Liver (tissue), 8 donors: ENCODE measurements at regions not wholly inside any gene's neighbourhood (a gene's known extent, or its start where the extent isn't known, plus 50 kb on each side); places are given as distances from the start of the nearest gene placed in this dataset.

ENCODE experiments used
- DNase-seq: peaks from one replicate; pipeline ENCODE4 v3.0.0-alpha.2; 2017; ENCODE audit warnings: low spot score
- H3K27ac ChIP-seq, 2 donors: one replicate each; pipeline ENCODE4 v1.7.0; 2013; ENCODE audit warnings: inconsistent platforms in 2 of 2, low read length in 2 of 2, control low read depth in 1 of 2, low read depth in 1 of 2, mild to moderate bottlenecking in 1 of 2
- H3K27me3 ChIP-seq, 4 donors: one replicate each; pipeline versions ENCODE4 v1.6.1 to v1.7.0; 2013; ENCODE audit warnings: low read length in 3 of 4, inconsistent platforms in 1 of 4, mild to moderate bottlenecking in 1 of 4, moderate library complexity in 1 of 4; ENCODE audit not compliant: control insufficient read depth in 4 of 4, insufficient read depth in 4 of 4
- H3K36me3 ChIP-seq, 4 donors: one replicate each; pipeline versions ENCODE4 v1.6.1 to v1.7.0; 2013; ENCODE audit warnings: low read length in 3 of 4, mild to moderate bottlenecking in 3 of 4, low read depth in 1 of 4, moderate library complexity in 1 of 4; ENCODE audit not compliant: control insufficient read depth in 4 of 4, insufficient read depth in 3 of 4
- H3K4me1 ChIP-seq, 4 donors: one replicate each; pipeline versions ENCODE4 v1.6.1 to v1.7.0; 2013; ENCODE audit warnings: low read length in 3 of 4, mild to moderate bottlenecking in 3 of 4, moderate library complexity in 1 of 4; ENCODE audit not compliant: control insufficient read depth in 4 of 4, insufficient read depth in 4 of 4
- H3K4me3 ChIP-seq, 3 donors: one replicate each; pipeline versions ENCODE4 v1.6.1 to v1.7.0; 2013; ENCODE audit warnings: low read length in 3 of 3, control low read depth in 1 of 3, low read depth in 1 of 3, mild to moderate bottlenecking in 1 of 3
- H3K9ac ChIP-seq, 2 donors: one replicate each; pipeline ENCODE4 v1.7.0; 2013; ENCODE audit warnings: low read length in 2 of 2, mild to moderate bottlenecking in 2 of 2, moderate library complexity in 2 of 2, control low read depth in 1 of 2, low read depth in 1 of 2
- H3K9me3 ChIP-seq, 4 donors: one replicate each; pipeline versions ENCODE4 v1.6.1 to v1.7.0; 2013; ENCODE audit warnings: low read length in 3 of 4; ENCODE audit not compliant: control insufficient read depth in 4 of 4
- ATF3 ChIP-seq: IDR thresholded peaks from 2 replicates; pipeline ENCODE4 v1.6.1; 2016; ENCODE audit warnings: antibody characterized with exemption
- CTCF ChIP-seq: fragments of 150-350 bp; IDR thresholded peaks from 2 replicates; pipeline ENCODE4 v1.5.1; 2017; ENCODE audit warnings: improper control_type of control experiment, low read depth, low read length; ENCODE audit not compliant: missing input control
- EGR1 ChIP-seq, 2 donors: IDR thresholded peaks; 2 replicates each; pipeline ENCODE4 v1.6.1; 2016 to 2018; ENCODE audit warnings: antibody characterized with exemption in 2 of 2, low read depth in 2 of 2
- FOXA1 ChIP-seq: IDR thresholded peaks from 2 replicates; pipeline ENCODE4 v1.6.1; 2016; ENCODE audit warnings: antibody characterized with exemption
- FOXA2 ChIP-seq: IDR thresholded peaks from 2 replicates; pipeline ENCODE4 v1.6.1; 2016; ENCODE audit warnings: antibody characterized with exemption
- HNF4A ChIP-seq, 2 donors: conservative IDR thresholded peaks; 2 replicates each; pipeline ENCODE4 v1.6.1; 2016; ENCODE audit warnings: antibody characterized with exemption in 2 of 2, mild to moderate bottlenecking in 2 of 2
- HNF4G ChIP-seq: IDR thresholded peaks from 2 replicates; pipeline ENCODE4 v1.6.1; 2016; ENCODE audit warnings: antibody characterized with exemption
- JUND ChIP-seq, 2 donors: IDR thresholded peaks; 2 replicates each; pipeline ENCODE4 v1.6.1; 2016; ENCODE audit warnings: antibody characterized with exemption in 2 of 2
- MAX ChIP-seq: IDR thresholded peaks from 2 replicates; pipeline ENCODE4 v1.6.1; 2016; ENCODE audit warnings: antibody characterized with exemption
- NR2F2 ChIP-seq: IDR thresholded peaks from 2 replicates; pipeline ENCODE4 v1.6.1; 2016; ENCODE audit warnings: antibody characterized with exemption
- RAD21 ChIP-seq, 2 donors: IDR thresholded peaks; 2 replicates each; pipeline ENCODE4 v1.6.1; 2016; ENCODE audit warnings: antibody characterized with exemption in 2 of 2, mild to moderate bottlenecking in 2 of 2
- REST ChIP-seq: IDR thresholded peaks from 2 replicates; pipeline ENCODE4 v1.6.1; 2016; ENCODE audit warnings: antibody characterized with exemption, mild to moderate bottlenecking
- RXRA ChIP-seq, 2 donors: IDR thresholded peaks; 2 replicates each; pipeline ENCODE4 v1.6.1; 2017 to 2018; ENCODE audit warnings: antibody characterized with exemption in 2 of 2, mild to moderate bottlenecking in 1 of 2
- SP1 ChIP-seq: IDR thresholded peaks from 2 replicates; pipeline ENCODE4 v1.6.1; 2018; ENCODE audit warnings: antibody characterized with exemption, mild to moderate bottlenecking
- TAF1 ChIP-seq: conservative IDR thresholded peaks from 2 replicates; pipeline ENCODE4 v1.6.1; 2016; ENCODE audit warnings: antibody characterized with exemption, mild to moderate bottlenecking
- ZBTB33 ChIP-seq: IDR thresholded peaks from 2 replicates; pipeline ENCODE4 v1.6.1; 2016; ENCODE audit warnings: antibody characterized with exemption
- WGBS: extraction: QIAGEN DNeasy Blood & Tissue Kit; methylation state at CpG from one replicate; pipeline ENCODE4 v1.1.7; 2013; 5-methylcytosine and 5-hydroxymethylcytosine counted together
- donor health status: healthy.
- donor health status: healthy.
- donor health status: healthy.
- donor health status: healthy.
- donor health status: healthy.

GRCh38 chr2:6301426-6301825, 564.3 kb downstream of the CMPK2 start:
- no peak overlapping the region for H3K9ac ChIP-seq
- no peaks in the 10 kb centered on the region for H3K9me3 ChIP-seq
- 91% methylated on average over 2 of the region's 2 CpGs for WGBS
- H3K27me3 ChIP-seq: peaks cover 0 to 2% (median 0%) of the 10 kb centered on the region in 4 donors
- no peak for DNase-seq
- no peak overlapping the region for H3K4me3 ChIP-seq
- H3K27ac ChIP-seq: no peak overlapping the region
- no peaks in the 10 kb centered on the region for H3K4me1 ChIP-seq
- H3K36me3 ChIP-seq: no peaks in the 10 kb centered on the region
- TF ChIP-seq CTCF: no peak
- no peak for TF ChIP-seq SP1
- TF ChIP-seq REST: no peak
- no peak for TF ChIP-seq FOXA2
- TF ChIP-seq ZBTB33: no peak
- TF ChIP-seq RAD21 (IDR thresholded peaks at IDR 0.05): no peak
- TF ChIP-seq HNF4G: no peak
- TF ChIP-seq HNF4A (conservative IDR thresholded peaks at IDR 0.05): no peak
- TF ChIP-seq MAX: no peak

GRCh38 chr2:6308986-6309385, 556.7 kb downstream of the CMPK2 start:
- no peak overlapping the region for H3K9ac ChIP-seq
- DNase-seq: no peak
- no peak overlapping the region for H3K27ac ChIP-seq
- no peak overlapping the region for H3K4me3 ChIP-seq
- TF ChIP-seq EGR1 (IDR thresholded peaks at IDR 0.05; ENCODE audit: low read depth in 2 of 2): no peak
- no peak for TF ChIP-seq CTCF
- TF ChIP-seq REST: no peak
- no peak for TF ChIP-seq FOXA1
- TF ChIP-seq SP1: no peak
- no peak for TF ChIP-seq RXRA (IDR thresholded peaks at IDR 0.05)
- no peak for TF ChIP-seq TAF1
- TF ChIP-seq HNF4A (conservative IDR thresholded peaks at IDR 0.05): no peak
- no peak for TF ChIP-seq ATF3
- no peak for TF ChIP-seq JUND (IDR thresholded peaks at IDR 0.05)
- no peak for TF ChIP-seq RAD21 (IDR thresholded peaks at IDR 0.05)
- no peak for TF ChIP-seq FOXA2
- TF ChIP-seq ZBTB33: no peak
- no peak for TF ChIP-seq NR2F2
- no peaks in the 10 kb centered on the region for H3K27me3 ChIP-seq
- no peaks in the 10 kb centered on the region for H3K36me3 ChIP-seq
- H3K4me1 ChIP-seq: no peaks in the 10 kb centered on the region
- H3K9me3 ChIP-seq: no peaks in the 10 kb centered on the region
- 72% methylated on average over 2 of the region's 2 CpGs for WGBS
